ENCODE measurements at regions not wholly inside any gene's neighbourhood (a gene's known extent, or its start where the extent isn't known, plus 50 kb on each side); places are given as distances from the start of the nearest gene placed in this dataset.

- TF ChIP-seq CTCF (IDR thresholded peaks at IDR 0.05), result no peak
- no peak for TF ChIP-seq POLR2A (IDR thresholded peaks at IDR 0.05)
Observed at GRCh38 chrX:15971696-15972095, 117.1 kb upstream of the AP1S2 start.

Measured in thyroid gland (tissue), 4 donors.